ENCODE measurements at regions not wholly inside any gene's neighbourhood (a gene's known extent, or its start where the extent isn't known, plus 50 kb on each side); places are given as distances from the start of the nearest gene placed in this dataset.

DNA sequence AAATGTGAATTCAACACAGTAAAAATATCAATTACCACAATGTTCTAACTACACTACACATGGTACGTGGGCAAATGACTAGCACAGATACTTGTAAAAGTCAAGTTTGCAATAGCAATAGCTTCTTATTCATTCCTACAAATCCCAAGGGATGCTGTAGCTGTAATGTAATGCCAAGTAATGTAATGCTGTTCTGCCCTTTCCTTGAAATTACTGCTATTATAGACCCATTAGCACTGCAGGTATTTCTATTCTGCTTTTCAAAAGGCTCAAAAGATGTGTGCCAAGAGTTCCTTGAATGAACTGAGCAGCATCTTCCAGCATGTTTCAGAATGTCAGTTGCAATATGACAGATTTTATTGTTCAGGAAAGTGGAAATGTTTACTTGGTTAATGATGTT, 129.9 kb upstream of the BANK1 start:
- TF ChIP-seq EP300 (IDR thresholded peaks at IDR 0.05) (no peak), POLR2A (IDR thresholded peaks at IDR 0.05) (no peak)

Data from tibial nerve (tissue), 3 donors.